GM19395 (cell line): ENCODE measurements at regions not wholly inside any gene's neighbourhood (a gene's known extent, or its start where the extent isn't known, plus 50 kb on each side); places are given as distances from the start of the nearest gene placed in this dataset.

Experiments
- ATAC-seq: cut with Tn5 transposase; IDR thresholded peaks from one replicate; pipeline ENCODE4 v1.9.1; 2021; ENCODE audit warnings: mild to moderate bottlenecking, moderate library complexity; ENCODE audit not compliant: unreplicated experiment

DNA sequence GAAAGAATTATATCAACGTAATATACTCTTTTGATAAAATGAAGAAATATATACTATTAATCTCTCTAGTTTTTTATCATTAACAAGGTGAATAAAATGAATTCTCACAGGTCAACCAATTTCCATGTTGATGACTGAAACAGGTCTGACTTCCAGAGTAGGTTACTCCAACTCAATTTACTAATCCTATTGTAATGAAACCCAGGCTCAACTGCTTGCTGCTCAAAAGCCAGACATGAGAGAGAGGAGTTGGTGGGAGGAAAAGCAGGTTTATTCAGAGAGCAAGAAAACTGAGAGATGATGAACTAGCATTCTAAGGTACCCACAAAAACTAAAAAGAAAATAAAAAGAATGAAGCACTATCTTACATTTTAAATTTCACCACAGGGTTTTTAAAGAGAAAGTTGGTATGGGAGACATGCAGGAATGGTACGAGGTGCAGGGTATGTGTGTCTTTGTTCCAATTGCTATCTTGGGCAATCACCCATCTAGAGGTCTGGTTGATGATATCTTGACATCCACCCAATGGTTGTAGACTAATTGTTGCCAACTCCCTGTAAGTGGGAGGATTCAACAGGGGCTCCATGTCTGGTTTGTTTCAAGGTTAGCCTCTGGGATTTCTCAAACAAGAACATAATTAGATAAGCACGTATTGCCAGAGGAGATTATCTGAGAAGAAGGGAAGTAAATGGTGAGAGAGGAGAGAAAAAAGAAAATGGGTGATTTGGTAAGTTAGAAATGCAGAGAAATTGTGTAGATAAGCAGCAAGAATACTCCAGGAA is 471.4 kb upstream of the REG3G start:
- no peak for ATAC-seq

DNA sequence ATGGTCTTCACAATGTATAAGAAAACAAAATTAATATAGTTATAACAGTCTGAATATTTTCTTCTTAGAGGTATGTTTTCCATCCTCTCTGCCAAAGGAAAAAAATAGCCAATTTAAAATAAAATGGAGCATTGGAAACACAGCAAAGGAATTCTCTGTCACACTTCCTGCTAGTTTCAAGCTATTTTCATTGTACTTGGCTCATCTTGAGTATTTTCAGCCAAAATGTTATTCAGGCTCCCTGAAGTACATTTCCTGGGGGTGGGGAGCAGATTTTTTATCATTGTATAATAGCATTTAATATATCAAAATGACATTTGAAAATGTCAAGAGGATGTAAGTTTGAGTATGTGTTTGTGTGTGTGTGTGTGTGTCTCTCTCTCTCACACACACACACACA is 463.6 kb upstream of the REG3G start:
- no peak for ATAC-seq

DNA sequence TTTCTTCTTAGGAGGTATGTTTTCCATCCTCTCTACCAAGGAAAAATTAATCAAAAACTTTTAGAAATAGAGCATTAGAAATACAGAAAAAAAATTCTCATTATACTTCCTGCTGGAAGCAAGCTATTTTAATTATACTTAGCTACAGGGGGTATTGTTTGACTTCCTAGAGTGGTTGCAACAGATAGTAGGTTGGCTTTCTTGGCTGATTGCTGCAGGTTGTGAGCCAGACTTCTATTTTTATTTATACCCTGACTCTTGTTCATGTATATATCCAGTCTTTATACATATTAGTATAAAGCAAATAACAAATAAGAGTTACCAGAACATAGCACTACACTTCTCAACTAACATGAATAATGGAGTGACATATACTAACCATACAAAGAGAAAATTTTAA is 460.8 kb upstream of the REG3G start:
- no peak for ATAC-seq

DNA sequence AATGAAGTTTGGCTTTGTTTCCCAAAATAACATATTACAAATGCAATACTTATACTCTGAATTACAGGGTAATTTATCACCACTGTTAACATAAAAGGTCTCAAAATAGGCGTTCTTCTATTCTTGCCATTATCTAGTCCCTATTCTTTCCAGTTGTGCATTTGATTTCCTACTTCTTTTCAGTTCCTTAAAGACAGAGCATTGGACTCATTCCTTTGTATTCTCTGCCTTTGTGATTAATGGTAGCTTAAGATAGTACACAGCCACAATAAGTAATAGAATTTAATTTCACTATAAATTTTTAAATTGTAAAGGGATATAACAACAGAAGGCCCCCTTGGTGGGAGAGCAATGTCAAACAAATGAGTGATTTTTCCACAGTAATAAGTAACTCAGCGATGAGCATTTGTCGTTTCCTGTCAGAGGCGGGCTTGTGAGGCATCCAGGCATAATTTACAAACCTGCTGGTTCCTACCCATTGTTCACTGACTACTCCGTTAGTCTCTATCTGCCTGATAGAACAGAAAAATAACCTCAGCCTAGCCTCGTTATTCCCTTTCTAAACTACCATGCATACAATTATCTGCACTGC is 456.6 kb upstream of the REG3G start:
- ATAC-seq, result no peak

DNA sequence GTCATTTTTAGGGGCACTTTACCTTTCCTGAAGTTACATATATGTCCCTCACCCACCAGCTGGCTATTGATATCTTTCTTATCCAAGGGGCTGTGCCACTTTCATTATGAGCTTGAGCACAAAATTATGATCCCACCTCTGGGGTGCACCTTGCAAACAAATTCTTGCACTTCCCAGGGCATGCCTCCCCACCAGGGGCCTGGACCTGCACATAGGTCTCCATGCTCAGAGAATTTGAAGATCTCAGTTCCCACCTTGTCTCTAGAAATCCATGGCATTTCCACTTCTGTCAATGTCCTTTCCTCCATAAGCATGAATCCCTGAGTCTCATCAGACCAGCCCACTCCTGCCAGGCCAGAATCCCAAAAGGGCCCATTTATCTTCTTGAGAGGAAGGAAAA is 449.1 kb upstream of the REG3G start:
- ATAC-seq, result no peak

DNA sequence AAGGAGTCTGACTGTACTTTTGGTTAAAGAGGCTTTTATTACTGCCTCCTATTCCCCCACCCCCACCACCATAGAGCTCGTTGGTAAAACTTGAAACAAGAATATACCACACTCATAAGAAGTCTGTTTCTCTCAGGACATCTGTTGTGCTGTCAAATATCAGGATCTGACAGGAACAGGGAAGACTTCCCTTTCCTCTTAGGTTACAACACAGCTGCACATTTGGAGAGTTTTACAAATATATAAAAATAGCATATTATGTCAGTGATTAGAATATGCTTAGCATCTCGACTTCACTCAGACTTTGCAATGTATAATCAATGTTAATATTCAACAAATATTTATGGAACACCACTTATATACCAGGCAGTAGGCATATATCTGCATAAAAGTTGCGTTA is 439.6 kb upstream of the REG3G start:
- ATAC-seq, result no peak

DNA sequence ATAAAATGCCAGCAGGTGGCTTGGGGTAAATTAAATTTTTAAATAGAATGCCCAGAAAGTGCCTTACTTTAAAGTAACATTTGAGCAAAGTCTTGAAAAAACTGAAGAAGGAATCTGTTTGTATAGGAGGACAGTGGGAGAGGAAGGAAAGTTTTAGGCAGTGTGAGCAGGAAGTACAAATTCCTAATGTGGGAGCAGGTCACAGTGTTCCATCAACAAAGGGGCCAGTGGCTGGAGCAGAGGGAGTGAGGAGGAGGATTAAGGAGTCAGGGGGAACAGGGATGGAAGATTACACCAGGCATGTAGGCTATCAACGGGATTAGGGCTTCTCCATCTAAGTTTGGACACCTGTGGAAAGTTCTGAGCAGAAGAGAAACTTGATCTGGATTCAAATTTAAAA is 439.2 kb upstream of the REG3G start:
- ATAC-seq, result no peak

DNA sequence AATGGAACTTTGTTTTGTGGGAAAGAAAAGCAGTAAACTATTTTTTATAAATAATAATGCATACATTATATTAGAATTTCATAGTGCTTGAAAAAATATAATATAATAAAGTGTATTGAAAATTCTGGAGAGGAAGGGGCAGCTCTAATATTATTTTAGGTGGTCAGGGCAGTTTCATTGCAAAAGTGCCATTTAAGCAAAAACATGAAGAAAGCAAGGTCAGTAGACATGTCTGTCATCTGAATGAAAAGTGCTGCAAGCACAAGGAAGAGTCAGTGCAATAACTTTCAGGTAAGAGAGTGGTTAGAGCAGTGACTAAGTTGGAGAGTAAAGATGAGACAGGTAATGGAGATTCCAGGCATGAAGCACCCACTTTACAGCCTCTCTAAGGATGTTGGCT is 435.6 kb upstream of the REG3G start:
- ATAC-seq, result no peak

DNA sequence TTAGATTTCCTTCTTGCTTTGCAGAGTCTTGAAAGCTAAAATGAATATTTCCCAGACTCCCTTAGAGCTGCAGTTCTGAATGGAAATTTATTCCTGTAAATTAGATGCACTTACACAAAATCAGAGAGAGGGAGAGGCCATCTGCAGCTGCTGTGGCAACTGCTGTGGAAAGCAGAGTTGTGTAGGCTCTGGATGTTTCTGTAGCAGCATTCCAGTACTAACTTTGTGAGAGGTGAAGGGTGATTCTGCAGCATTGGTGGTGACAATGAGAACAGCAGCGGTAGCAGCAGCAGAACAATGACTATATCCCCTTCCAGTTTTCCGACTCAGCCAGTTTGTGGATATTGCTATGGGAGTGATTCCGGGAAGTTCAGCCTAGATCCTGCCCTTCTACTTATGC is 433.0 kb upstream of the REG3G start:
- ATAC-seq, result no peak

DNA sequence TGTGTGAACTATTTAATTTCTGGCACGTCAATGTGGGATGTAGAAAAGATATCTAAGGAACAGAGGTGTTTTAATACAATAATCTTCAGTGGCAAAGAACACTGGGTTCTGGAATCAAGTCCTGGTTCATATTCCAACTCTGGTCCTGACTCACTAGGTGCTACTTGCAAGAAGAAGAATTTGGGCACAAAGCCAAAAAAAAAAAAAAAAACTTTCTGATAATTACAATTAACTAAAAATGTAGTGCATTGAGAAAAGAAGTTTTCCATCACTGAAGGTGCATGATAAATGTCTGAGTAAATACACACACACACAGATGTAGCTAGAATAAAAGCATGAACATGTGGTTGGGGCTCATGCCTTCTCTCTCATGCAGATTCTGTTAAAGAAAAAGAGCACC is 424.4 kb upstream of the REG3G start:
- ATAC-seq, result no peak

DNA sequence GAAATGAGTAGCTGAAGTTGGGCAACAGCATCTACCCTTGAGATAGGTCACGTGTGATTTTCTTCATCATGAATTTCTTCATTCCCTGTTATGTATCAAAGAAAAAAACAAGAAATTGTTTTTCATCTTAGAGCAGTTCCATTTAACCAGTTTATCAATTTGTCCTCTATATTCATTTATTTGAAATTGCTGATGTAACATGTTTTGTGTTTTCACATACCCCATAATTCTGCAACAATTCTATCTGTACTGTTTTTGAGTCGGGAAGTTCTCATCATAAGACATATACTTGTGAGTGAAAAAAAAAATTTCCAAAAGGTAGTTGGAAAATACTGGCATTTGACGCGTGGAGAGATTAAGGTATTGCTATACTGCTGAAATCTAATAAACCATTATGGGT is 422.6 kb upstream of the REG3G start:
- no peak for ATAC-seq

DNA sequence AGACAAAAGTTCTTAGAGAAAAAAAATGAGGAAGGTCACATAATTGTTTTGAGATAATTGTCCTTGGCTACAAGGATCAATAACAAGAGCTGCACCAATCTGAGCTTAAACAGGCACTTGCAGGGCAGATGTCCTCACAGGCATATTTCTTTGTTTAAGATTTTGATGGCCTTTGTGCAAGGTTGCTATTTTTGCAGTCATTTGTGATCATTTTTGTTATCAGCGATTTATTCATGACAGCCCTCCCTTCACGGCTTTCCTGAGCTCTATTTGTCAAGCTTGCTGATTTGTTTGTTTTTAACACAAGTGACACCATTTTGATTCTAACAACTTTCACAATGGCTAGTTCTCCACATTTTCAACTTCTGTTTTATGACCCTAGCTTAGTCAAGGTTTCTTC is 418.6 kb upstream of the REG3G start:
- ATAC-seq, result no peak

DNA sequence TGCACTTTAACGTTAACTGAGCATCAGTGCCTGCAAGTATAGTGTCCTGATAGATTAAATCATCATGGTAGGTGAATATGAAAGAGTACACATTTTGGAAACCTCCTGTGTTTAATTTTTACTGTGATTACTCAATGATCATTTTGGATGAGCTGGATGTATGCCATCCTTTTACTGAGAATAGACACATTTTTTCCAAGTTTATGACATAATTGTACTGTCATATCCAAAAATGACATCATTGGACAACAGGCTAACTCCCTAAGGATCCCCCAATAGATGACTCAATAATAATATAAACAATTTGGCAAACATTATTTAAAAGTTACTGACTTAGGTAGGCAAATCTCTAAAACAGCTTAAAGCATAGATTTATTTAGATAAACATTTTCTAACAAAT is 410.8 kb upstream of the REG3G start:
- ATAC-seq, result no peak

DNA sequence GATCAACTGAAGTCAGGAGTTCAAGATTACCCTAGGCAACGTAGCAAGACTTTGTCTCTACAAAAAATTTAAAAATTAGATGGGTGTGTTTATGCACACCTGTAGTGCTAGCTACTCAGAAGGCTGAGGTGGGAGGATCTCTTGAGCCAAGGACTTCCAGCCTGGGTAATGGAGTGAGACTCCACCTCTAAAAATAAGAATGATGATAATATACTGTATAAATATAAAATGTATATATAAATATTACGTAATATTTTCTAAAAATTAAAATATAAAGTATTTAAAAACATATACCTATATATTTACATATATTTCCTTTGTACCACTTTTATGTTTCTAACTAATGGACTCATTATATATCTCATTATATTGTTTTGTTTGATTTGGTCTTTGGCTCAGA is 409.5 kb upstream of the REG3G start:
- ATAC-seq, result no peak

DNA sequence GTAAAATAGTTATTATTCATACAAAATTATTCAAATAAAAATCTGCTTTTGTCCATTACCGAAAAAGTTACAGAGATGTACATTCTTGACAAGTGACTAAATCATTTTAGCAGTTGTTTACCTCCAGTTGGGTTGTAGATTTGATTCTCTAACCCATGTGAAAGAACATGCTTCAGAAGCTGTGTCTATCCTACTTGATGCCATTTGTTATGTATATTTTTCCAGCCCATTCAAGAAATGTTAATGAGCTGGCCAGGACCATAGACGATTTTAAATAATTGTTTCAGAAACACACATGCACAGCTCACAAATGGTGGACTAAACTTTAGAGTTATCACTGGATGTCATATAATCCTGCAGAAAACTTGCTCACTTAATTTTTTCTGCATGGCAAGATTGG is 391.1 kb upstream of the REG3G start:
- ATAC-seq, result no peak

DNA sequence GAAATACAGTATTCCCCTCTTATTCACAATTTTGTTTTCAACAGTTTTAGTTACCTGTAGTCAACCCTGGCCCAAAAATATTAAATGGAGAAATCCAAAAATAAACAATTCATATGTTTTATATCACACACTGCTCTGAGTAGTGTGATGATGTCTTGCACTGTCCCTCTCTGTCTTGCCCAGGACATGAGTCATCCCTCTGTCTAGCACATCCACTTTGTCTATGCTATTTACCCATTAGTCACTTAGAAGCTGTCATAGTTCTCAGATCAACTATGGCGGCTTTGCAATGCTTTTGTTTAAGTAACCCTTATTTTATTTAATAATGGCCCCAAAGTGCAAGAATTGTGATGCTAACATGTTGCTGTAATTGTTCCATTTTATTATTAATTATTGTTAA is 380.6 kb upstream of the REG3G start:
- ATAC-seq, result no peak

DNA sequence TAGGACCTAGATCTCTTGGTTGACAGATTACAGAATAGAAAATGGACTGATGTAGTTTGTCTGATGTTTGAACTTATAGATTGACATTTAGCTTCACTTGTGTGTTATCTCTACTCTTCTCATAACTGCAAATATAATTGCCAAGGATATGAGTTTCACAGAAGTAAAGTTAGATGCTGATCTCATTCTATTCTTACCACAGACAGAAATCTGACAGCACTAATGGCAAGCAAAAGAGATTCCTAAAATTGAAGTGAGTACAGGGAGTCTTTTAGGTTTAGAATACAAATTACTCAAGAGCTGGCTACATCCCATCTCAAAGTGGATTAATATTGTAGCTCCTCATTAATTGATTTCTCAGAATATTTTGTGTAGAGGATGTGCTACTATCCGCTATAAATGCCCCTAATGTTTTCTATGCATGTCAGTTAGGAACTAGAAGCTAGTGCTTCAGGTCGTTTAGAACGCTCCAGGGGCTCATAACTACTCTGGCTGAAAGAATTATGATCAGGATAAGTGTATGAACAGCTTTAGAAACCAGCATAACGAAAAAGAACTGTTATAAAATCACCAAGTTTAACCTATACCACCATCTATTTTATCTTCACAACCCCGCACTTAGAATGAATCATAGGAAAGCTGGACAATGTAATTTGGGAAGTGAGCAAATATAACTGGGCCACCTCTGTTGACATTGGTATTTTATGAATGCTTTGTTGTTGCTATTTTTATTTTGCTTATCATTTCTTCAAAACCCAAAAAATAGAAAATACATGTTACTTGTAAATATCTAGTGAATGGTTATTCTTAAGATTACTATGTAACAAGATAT is 378.8 kb upstream of the REG3G start:
- ATAC-seq, result no peak

DNA sequence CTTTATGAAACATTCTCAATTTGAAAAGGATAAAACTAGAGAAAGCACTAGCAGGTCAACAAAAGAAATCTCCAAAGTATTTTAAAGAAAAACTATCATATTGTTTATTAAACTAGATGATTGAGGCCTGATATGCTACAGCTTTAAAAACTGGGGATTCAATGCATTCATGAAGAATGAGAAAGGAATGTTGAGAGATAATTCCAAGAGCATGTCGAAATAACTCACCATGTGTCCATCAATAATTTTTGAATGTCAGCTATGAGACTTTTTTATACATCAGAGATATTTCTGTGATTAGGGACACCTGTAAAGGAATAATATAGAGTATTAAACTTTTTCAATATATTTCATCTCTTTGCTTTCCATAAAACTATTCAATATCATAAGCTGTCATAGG is 376.9 kb upstream of the REG3G start:
- no peak for ATAC-seq

DNA sequence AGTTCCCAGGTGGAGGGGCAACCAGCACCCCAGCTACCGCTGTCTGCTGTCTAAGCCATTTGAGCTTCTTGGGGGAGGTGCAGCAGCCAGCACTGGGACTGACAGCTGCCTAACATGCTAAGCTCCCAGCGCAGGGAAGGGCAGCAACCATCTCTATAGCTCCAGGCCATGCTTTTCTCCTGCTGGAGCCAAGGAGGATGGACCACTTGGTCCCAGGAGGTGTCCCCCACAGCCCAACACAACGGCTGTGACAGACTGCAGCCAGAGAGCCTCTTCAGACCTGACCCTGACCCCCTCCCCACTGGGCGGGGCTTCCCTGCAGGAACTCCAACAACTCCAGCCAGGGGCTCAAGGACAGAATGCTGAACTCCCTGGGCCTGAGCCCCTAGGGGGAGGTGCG is 370.6 kb upstream of the REG3G start:
- ATAC-seq, result no peak

DNA sequence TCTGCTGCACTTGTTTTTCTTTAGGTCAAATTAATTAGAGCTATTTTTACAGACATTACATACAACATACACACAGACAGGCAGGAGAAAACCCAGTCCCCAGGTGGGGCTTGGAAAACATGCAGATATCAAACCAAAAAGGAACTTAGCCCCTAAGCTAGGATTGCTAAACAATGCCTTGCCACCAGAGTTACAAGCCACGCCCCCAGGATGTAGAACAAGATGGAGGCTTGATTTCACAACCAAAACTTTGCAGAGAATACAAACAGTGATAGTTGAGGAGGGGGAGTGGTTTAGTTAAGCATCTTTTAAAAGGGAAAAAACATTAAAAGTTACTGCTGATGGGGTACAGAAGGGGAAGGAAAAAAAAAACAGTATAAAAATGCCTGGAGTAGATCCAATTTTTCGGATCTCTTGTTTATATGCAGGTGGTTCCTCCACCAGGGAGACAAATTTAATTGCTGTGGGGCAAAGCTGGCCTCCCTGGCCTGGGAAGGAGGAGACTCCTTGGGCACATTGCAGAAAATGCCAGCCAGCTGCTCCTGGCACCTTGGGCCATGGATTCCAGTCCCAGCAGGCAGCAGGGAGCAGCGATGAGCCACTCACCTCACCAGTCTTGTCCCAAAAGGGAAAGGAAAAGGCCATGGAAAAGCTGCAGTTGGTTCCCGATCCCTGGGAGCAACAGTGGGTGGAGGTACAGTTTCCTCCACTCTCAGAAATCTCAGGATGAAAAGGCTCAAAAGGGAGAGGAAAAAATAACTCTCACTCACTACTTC is 348.4 kb upstream of the REG3G start:
- no peak for ATAC-seq

DNA sequence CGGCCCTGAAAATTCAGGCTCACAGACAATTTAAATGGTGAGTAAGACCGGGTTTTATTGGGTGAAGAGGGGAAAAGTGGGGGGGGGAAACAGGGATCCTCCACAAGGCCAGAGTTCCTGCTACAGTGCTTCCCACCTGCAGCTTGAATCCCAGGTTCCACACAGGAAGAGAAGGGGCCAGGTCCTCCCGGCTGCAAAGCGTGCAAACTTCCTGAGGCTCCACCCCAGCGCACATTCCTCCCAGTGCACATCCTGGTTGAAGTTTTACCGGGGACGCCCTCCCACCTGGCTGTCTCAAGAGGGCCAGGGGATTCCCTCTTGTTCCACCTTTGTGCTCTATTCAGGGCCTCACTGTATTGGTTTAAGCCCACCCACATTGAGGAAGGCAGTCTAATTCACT is 347.7 kb upstream of the REG3G start:
- no peak for ATAC-seq
